A549 (cell line): ENCODE measurements at regions not wholly inside any gene's neighbourhood (a gene's known extent, or its start where the extent isn't known, plus 50 kb on each side); places are given as distances from the start of the nearest gene placed in this dataset.

Experiments used
- ATAC-seq, 2 experiments: fragments of 200-7000 bp in 1 of 2; fragments of >200 bp in 1 of 2; cut with Nextera tagmentation in 1 of 2; cut with Tn5 transposase in 1 of 2; 3 replicates each; pipeline versions ENCODE4 v1.8.0 to v1.9.1; 2018 to 2020; ENCODE audit warnings: mild to moderate bottlenecking in 1 of 2, moderate library complexity in 1 of 2
- CTCF ChIA-PET: fragments of 300-600 bp; sonication (Branson Sonifier 250); formaldehyde crosslinking; extraction: SDS; loops from one replicate; lab custom pipeline; 2021; ENCODE audit warnings: antibody characterized with exemption, inconsistent platforms; lab: Yijun Ruan, JAX
- POLR2A ChIA-PET: fragments of 350-600 bp; formaldehyde crosslinking; extraction: SDS; loops from one replicate; lab custom pipeline; 2021; ENCODE audit warnings: antibody characterized with exemption, inconsistent platforms; lab: Yijun Ruan, JAX
- DNase-seq, 2 experiments: peaks; one replicate each; pipeline versions ENCODE4 v3.0.0 to v3.0.0-alpha.2; 2011 to 2016; ENCODE audit warnings: low read depth in 1 of 2, low spot score in 1 of 2
- FAIRE-seq: peaks from 2 replicates; lab custom pipeline; 2011; peaks lifted over from hg19 to GRCh38; lab: Jason Lieb, UNC
- H3K27ac ChIP-seq, 2 experiments: fragments of >200 bp; sonication (Bioruptor Twin); formaldehyde crosslinking; 3 replicates each; pipeline ENCODE4 v1.5.1; 2016 to 2017
- H3K4me1 ChIP-seq: fragments of >200 bp; sonication (Bioruptor Twin); formaldehyde crosslinking; 3 replicates; pipeline ENCODE4 v1.6.1; 2016
- H3K4me2 ChIP-seq: fragments of >200 bp; sonication (Bioruptor Twin); formaldehyde crosslinking; 3 replicates; pipeline ENCODE4 v1.6.1; 2016
- H3K4me3 ChIP-seq: fragments of >200 bp; sonication (Bioruptor Twin); formaldehyde crosslinking; 3 replicates; pipeline ENCODE4 v1.5.1; 2016
- H3K9me3 ChIP-seq: fragments of >200 bp; sonication (Bioruptor Twin); formaldehyde crosslinking; 3 replicates; pipeline ENCODE4 v1.6.1; 2016
- BHLHE40 ChIP-seq: IDR thresholded peaks from 2 replicates; pipeline ENCODE4 v1.6.1; 2012; ENCODE audit warnings: low read depth, low read length, inconsistent platforms
- CEBPB ChIP-seq, 2 experiments: fragments of >200 bp in 1 of 2; sonication (Bioruptor Twin) in 1 of 2; formaldehyde crosslinking in 1 of 2; IDR thresholded peaks; 2 replicates each; pipeline ENCODE4 v1.6.1; 2012 to 2016
- CHD2 ChIP-seq: fragments of 150-350 bp; IDR thresholded peaks from 2 replicates; pipeline ENCODE4 v1.6.1; 2014; ENCODE audit warnings: low read length; ENCODE audit not compliant: partially characterized antibody
- CHD4 ChIP-seq: fragments of 200-600 bp; sonication (generic); IDR thresholded peaks from 2 replicates; pipeline ENCODE4 v1.6.1; 2016; ENCODE audit warnings: antibody characterized with exemption, mild to moderate bottlenecking, borderline replicate concordance
- EHF ChIP-seq: fragments of 250-450 bp; sonication (Bioruptor Pico); IDR thresholded peaks from 2 replicates; pipeline ENCODE4 v1.5.0; 2020; ENCODE audit warnings: mild to moderate bottlenecking
- EHMT2 ChIP-seq: fragments of 200-600 bp; sonication (generic); IDR thresholded peaks from 2 replicates; pipeline ENCODE4 v1.6.1; 2016; ENCODE audit warnings: antibody characterized with exemption, low read depth, mild to moderate bottlenecking, moderate library complexity
- EP300 ChIP-seq, 2 experiments: fragments of >200 bp; sonication (Bioruptor Twin); formaldehyde crosslinking; IDR thresholded peaks; 2 replicates in 1 of 2; 3 replicates in 1 of 2; pipeline ENCODE4 v1.6.1; 2016 to 2017
- FOXS1 ChIP-seq: fragments of 250-450 bp; sonication (Bioruptor Pico); IDR thresholded peaks from 2 replicates; pipeline ENCODE4 v1.5.0; 2020; ENCODE audit warnings: mild to moderate bottlenecking, moderate library complexity
- GATA3 ChIP-seq: IDR thresholded peaks from 2 replicates; pipeline ENCODE4 v1.6.1; 2012; ENCODE audit warnings: borderline replicate concordance
- HDAC2 ChIP-seq: fragments of 200-600 bp; sonication (generic); IDR thresholded peaks from 2 replicates; pipeline ENCODE4 v1.6.1; 2016
- HOXB5 ChIP-seq: fragments of 250-450 bp; sonication (Bioruptor Pico); IDR thresholded peaks from 2 replicates; pipeline ENCODE4 v1.5.0; 2020; ENCODE audit warnings: mild to moderate bottlenecking, moderate library complexity
- JUN ChIP-seq, 2 experiments: fragments of >200 bp; sonication (Bioruptor Twin); formaldehyde crosslinking; IDR thresholded peaks; 2 replicates in 1 of 2; 3 replicates in 1 of 2; pipeline ENCODE4 v1.6.1; 2016 to 2017
- JUNB ChIP-seq: fragments of >200 bp; sonication (Bioruptor Twin); formaldehyde crosslinking; IDR thresholded peaks from 2 replicates; pipeline ENCODE4 v1.6.1; 2016
- KDM1A ChIP-seq: fragments of 200-600 bp; sonication (generic); IDR thresholded peaks from 2 replicates; pipeline ENCODE4 v1.6.1; 2016; ENCODE audit warnings: low read depth, mild to moderate bottlenecking
- KDM5A ChIP-seq: fragments of 200-600 bp; sonication (generic); IDR thresholded peaks from 2 replicates; pipeline ENCODE4 v1.6.1; 2016; ENCODE audit warnings: antibody characterized with exemption, mild to moderate bottlenecking
- MAFK ChIP-seq: fragments of 450-650 bp; IDR thresholded peaks from 2 replicates; pipeline ENCODE4 v1.6.1; 2014; ENCODE audit not compliant: partially characterized antibody
- MAX ChIP-seq: IDR thresholded peaks from 2 replicates; pipeline ENCODE4 v1.6.1; 2012
- NFE2L2 ChIP-seq: fragments of 150-350 bp; conservative IDR thresholded peaks from 2 replicates; pipeline ENCODE4 v1.6.1; 2014; ENCODE audit warnings: low read length
- NPAS2 ChIP-seq: fragments of 250-450 bp; sonication (Bioruptor Pico); IDR thresholded peaks from 2 replicates; pipeline ENCODE4 v1.8.0; 2022; ENCODE audit warnings: mild to moderate bottlenecking, moderate library complexity, borderline replicate concordance
- POLR2A ChIP-seq: IDR thresholded peaks from 2 replicates; pipeline ENCODE4 v1.6.1; 2012; ENCODE audit warnings: mild to moderate bottlenecking, low read length
- POLR2AphosphoS2 ChIP-seq: conservative IDR thresholded peaks from 2 replicates; pipeline ENCODE4 v1.6.1; 2012; ENCODE audit warnings: low read length, improper control_type of control experiment, inconsistent platforms
- RARB ChIP-seq: fragments of 250-450 bp; sonication (Bioruptor Pico); IDR thresholded peaks from 2 replicates; pipeline ENCODE4 v1.8.0; 2021; ENCODE audit warnings: mild to moderate bottlenecking, moderate library complexity
- SMC3 ChIP-seq: fragments of >200 bp; sonication (Bioruptor Twin); formaldehyde crosslinking; IDR thresholded peaks from 3 replicates; pipeline ENCODE4 v1.6.1; 2018; ENCODE audit warnings: inconsistent platforms
- TFCP2L1 ChIP-seq: fragments of 250-450 bp; sonication (Bioruptor Pico); IDR thresholded peaks from 2 replicates; pipeline ENCODE4 v1.5.0; 2021; ENCODE audit warnings: mild to moderate bottlenecking
- ZNF302 ChIP-seq: fragments of 250-450 bp; sonication (Bioruptor Pico); IDR thresholded peaks from 2 replicates; pipeline ENCODE4 v1.9.0; 2021; ENCODE audit warnings: inconsistent platforms, mild to moderate bottlenecking, moderate library complexity
- whole genome bisulfite sequencing: methylation state at CpG from one replicate; pipeline ENCODE4 v1.1.6; 2017; ENCODE audit errors: missing lambda C conversion rate; 5-methylcytosine and 5-hydroxymethylcytosine counted together
- TF ChIP-seq, protein P1 (sequence below): fragments of >200 bp; sonication (Bioruptor Twin); formaldehyde crosslinking; IDR thresholded peaks from 3 replicates; pipeline ENCODE4 v1.5.1; 2016
- TF ChIP-seq, protein P2 (sequence below): fragments of 150-350 bp; IDR thresholded peaks from 2 replicates; pipeline ENCODE4 v1.6.1; 2014; ENCODE audit warnings: low read depth, mild to moderate bottlenecking, low read length
- TF ChIP-seq, protein P3 (sequence below): fragments of 450-650 bp; IDR thresholded peaks from 2 replicates; pipeline ENCODE4 v1.6.1; 2014; ENCODE audit warnings: antibody characterized with exemption
- TF ChIP-seq, protein P4 (sequence below): IDR thresholded peaks from 2 replicates; pipeline ENCODE4 v1.6.1; 2012
- TF ChIP-seq, protein P5 (sequence below): IDR thresholded peaks from 2 replicates; pipeline ENCODE4 v1.6.1; 2012; ENCODE audit warnings: low read depth, borderline replicate concordance

GRCh38 chr5:28082610-28083009 is 1044.2 kb upstream of the CDH9 start (continued):
- no peak for TF ChIP-seq NFE2L2
- TF ChIP-seq, protein P1, sequence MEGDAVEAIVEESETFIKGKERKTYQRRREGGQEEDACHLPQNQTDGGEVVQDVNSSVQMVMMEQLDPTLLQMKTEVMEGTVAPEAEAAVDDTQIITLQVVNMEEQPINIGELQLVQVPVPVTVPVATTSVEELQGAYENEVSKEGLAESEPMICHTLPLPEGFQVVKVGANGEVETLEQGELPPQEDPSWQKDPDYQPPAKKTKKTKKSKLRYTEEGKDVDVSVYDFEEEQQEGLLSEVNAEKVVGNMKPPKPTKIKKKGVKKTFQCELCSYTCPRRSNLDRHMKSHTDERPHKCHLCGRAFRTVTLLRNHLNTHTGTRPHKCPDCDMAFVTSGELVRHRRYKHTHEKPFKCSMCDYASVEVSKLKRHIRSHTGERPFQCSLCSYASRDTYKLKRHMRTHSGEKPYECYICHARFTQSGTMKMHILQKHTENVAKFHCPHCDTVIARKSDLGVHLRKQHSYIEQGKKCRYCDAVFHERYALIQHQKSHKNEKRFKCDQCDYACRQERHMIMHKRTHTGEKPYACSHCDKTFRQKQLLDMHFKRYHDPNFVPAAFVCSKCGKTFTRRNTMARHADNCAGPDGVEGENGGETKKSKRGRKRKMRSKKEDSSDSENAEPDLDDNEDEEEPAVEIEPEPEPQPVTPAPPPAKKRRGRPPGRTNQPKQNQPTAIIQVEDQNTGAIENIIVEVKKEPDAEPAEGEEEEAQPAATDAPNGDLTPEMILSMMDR = no peak

DNA sequence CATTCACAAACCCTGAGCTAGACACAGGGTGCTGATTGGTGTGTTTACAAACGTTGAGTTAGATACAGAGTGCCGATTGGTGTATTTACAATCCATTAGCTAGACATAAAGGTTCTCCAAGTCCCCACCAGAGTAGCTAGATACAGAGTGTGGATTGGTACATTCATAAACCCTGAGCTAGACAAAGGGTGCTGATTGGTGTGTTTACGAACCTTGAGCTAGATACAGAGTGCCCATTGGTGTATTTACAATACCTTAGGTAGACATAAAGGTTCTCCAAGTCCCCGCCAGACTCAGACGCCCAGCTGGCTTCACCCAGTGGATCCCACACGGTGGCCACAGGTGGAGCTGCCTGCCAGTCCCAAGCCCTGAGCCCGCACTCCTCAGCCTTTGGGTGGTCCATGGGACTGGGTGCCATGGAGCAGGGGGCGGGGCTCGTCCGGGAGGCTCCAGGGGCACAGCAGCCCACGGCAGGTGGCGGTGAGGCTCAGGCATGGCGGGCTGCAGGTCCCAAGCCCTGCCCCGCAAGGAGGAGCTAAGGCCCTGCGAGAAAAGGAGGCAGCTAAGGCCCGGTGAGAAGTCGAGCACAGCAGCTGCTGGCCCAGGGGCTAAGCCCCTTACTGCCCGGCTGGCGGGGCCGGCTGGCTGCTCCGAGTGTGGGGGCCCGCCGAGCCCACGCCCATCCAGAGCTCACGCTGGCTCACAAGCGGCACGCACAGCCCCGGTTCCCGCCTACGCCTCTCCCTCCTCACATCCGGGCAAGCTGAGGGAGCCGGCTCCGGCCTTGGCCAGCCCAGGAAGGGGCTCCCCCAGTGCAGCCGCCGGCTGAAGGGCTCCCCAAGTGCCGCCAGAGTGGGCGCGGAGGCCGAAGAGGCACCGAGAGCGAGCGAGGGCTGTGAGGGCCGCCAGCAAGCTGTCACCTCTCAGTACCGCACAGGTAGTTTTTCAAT is 1039.2 kb upstream of the CDH9 start:
- FAIRE-seq (no peak), ATAC-seq (no peak), DNase-seq (no peak)
- Histone ChIP-seq H3K4me1 (no peaks in the 10 kb centered on the region), H3K27ac (no peak overlapping the region), H3K4me2 (no peak overlapping the region), H3K4me3 (no peak overlapping the region), H3K9me3 (peaks cover 5% of the 10 kb centered on the region; the same call in 1 of the 3 replicates)
- TF ChIP-seq CHD4 (no peak), HDAC2 (no peak), JUN (IDR thresholded peaks at IDR 0.05) (no peak), KDM5A (no peak), CEBPB (IDR thresholded peaks at IDR 0.05) (no peak), POLR2A (no peak), ZNF302 (CRISPR knock-in tag) (no peak), CHD2 (no peak), MAFK (no peak), KDM1A (no peak), TFCP2L1 (CRISPR knock-in tag) (no peak), MAX (no peak), EHMT2 (no peak), FOXS1 (no peak), EHF (CRISPR knock-in tag) (no peak), RARB (CRISPR knock-in tag) (no peak), HOXB5 (no peak)
- TF ChIP-seq, protein P2, sequence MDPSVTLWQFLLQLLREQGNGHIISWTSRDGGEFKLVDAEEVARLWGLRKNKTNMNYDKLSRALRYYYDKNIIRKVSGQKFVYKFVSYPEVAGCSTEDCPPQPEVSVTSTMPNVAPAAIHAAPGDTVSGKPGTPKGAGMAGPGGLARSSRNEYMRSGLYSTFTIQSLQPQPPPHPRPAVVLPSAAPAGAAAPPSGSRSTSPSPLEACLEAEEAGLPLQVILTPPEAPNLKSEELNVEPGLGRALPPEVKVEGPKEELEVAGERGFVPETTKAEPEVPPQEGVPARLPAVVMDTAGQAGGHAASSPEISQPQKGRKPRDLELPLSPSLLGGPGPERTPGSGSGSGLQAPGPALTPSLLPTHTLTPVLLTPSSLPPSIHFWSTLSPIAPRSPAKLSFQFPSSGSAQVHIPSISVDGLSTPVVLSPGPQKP = no peak
- TF ChIP-seq, protein P3, sequence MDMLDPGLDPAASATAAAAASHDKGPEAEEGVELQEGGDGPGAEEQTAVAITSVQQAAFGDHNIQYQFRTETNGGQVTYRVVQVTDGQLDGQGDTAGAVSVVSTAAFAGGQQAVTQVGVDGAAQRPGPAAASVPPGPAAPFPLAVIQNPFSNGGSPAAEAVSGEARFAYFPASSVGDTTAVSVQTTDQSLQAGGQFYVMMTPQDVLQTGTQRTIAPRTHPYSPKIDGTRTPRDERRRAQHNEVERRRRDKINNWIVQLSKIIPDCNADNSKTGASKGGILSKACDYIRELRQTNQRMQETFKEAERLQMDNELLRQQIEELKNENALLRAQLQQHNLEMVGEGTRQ = no peak
- 75% methylated on average over 12 of the region's 44 CpGs for WGBS
- CTCF ChIA-PET = no interaction called here
- POLR2A ChIA-PET = no interaction called here

- Histone ChIP-seq H3K4me3 (no peak overlapping the region), H3K27ac (no peak overlapping the region), H3K9me3 (no peaks in the 10 kb centered on the region; the same call in 2 of the 3 replicates), H3K4me1 (no peaks in the 10 kb centered on the region), H3K4me2 (no peak overlapping the region)
- ChIA-PET CTCF (no interaction called here), POLR2A (no interaction called here)
- ATAC-seq (no peak), DNase-seq (no peak), FAIRE-seq (no peak)
- TF ChIP-seq GATA3 (no peak), MAX (no peak), EP300 (IDR thresholded peaks at IDR 0.05) (no peak), POLR2AphosphoS2 (no peak), JUNB (no peak), CHD2 (no peak), BHLHE40 (no peak), NPAS2 (CRISPR knock-in tag) (no peak), SMC3 (no peak)
- TF ChIP-seq, protein P2 = no peak
- TF ChIP-seq, protein P4, sequence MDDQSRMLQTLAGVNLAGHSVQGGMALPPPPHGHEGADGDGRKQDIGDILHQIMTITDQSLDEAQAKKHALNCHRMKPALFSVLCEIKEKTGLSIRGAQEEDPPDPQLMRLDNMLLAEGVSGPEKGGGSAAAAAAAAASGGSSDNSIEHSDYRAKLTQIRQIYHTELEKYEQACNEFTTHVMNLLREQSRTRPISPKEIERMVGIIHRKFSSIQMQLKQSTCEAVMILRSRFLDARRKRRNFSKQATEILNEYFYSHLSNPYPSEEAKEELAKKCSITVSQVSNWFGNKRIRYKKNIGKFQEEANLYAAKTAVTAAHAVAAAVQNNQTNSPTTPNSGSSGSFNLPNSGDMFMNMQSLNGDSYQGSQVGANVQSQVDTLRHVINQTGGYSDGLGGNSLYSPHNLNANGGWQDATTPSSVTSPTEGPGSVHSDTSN = no peak
- TF ChIP-seq, protein P5, sequence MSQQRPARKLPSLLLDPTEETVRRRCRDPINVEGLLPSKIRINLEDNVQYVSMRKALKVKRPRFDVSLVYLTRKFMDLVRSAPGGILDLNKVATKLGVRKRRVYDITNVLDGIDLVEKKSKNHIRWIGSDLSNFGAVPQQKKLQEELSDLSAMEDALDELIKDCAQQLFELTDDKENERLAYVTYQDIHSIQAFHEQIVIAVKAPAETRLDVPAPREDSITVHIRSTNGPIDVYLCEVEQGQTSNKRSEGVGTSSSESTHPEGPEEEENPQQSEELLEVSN = no peak
- 65% methylated on average over 3 of the region's 3 CpGs for WGBS
Observed at GRCh38 chr5:28066856-28067255, 1028.5 kb upstream of the CDH9 start.
